GM12865 (cell line): ENCODE measurements at regions not wholly inside any gene's neighbourhood (a gene's known extent, or its start where the extent isn't known, plus 50 kb on each side); places are given as distances from the start of the nearest gene placed in this dataset.

Source experiments
- DNase-seq: peaks from one replicate; pipeline ENCODE4 v3.0.0; 2010; ENCODE audit warnings: low read depth
- H3K4me3 ChIP-seq: 2 replicates; pipeline ENCODE4 v1.5.1; 2011; ENCODE audit warnings: mild to moderate bottlenecking, low read depth, low read length, control low read depth
- CTCF ChIP-seq: IDR thresholded peaks from 2 replicates; pipeline ENCODE4 v1.5.1; 2011; ENCODE audit warnings: low read length, control low read depth, low read depth, inconsistent platforms; ENCODE audit not compliant: insufficient read depth; ENCODE audit errors: missing control alignments

- DNase-seq: no peak
- TF ChIP-seq CTCF: no peak
- H3K4me3 ChIP-seq: no peak overlapping the region
These were observed 699.3 kb downstream of the RNF144B start for GRCh38 chr6:19086480-19086879.

GRCh38 chr6:19087296-19087695 lies 700.1 kb downstream of the RNF144B start:
- no peak for DNase-seq
- TF ChIP-seq CTCF: no peak
- no peak overlapping the region for H3K4me3 ChIP-seq

DNA sequence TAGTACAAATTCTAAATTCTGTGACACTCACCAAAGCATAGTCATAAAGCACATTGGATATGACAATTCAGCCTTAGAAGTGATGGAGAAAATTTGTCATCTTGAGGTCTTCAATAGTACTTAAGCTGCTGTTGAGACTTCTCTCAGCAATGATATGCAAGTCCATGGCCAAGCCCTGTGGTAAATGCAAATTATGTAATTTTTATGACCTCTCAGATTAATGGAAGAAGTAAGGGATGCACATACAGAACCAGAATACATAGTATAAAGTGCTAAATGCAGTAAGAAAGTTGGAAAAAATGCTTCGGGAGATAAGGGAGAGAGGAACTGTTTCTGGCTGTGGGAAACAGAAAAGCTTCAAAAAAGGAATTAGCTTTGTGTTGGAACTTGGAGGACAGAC lies 700.7 kb downstream of the RNF144B start:
- H3K4me3 ChIP-seq: no peak overlapping the region
- no peak for TF ChIP-seq CTCF
- no peak for DNase-seq

- no peak for DNase-seq
- no peak for TF ChIP-seq CTCF
- no peak overlapping the region for H3K4me3 ChIP-seq
These were observed 713.6 kb downstream of the RNF144B start for GRCh38 chr6:19100752-19101151.

DNA sequence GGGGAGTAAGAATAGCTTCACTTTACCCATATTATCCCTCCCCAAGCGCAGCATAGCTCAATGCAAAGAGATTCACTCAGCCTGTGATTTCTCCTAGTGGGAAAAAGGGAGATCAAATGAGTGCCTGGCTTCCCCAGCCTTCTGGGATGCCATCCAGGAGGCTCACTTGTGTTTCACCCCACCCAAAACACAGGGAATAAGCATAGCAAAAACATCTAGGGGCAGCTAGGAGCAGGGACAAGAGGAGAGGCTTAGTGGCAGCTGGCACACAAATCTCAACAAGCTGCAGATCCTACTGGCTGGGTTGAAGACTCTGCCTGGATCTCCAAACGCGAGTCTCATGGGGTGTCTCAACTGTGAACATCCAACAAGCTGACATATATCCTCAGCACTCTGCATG lies 715.8 kb downstream of the RNF144B start:
- no peak overlapping the region for H3K4me3 ChIP-seq
- no peak for DNase-seq
- no peak for TF ChIP-seq CTCF

GRCh38 chr6:19107468-19107867 lies 720.3 kb downstream of the RNF144B start:
- no peak for DNase-seq
- TF ChIP-seq CTCF: no peak
- no peak overlapping the region for H3K4me3 ChIP-seq

DNA sequence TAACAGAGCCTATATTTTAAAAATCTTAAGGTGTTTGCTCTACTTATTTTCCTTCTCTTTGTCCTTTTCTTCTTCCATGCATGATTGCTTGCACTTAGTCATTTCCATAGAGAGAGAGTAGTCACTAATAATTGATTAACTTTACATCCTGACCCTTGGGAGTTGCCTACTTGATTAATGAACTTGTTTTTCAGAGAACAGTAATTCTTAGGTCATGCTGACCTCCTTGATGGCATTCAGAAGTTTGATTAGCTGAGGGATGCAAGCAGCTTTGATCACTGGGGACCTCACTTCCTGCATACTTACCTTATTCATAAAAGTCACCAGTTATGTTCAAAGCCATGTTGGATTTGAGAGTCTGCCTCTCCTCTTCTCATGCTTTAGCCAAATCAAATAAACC lies 715.6 kb upstream of the ID4 start:
- no peak for DNase-seq
- no peak for TF ChIP-seq CTCF

More for the DNA sequence above, 715.6 kb upstream of the ID4 start:
- H3K4me3 ChIP-seq: no peak overlapping the region
